Natural killer cell (primary cell): ENCODE measurements at regions not wholly inside any gene's neighbourhood (a gene's known extent, or its start where the extent isn't known, plus 50 kb on each side); places are given as distances from the start of the nearest gene placed in this dataset.

Experiments used
- ATAC-seq, 3 donors: fragments of 150-1000 bp in 2 of 3; fragments of 200-7000 bp in 1 of 3; cut with Tn5 transposase; 1 replicate in 1 of 3; 2 replicates in 2 of 3; pipeline ENCODE4 v1.10.0; 2021; ENCODE audit warnings: mild to moderate bottlenecking in 2 of 3, moderate library complexity in 2 of 3
- DNase-seq, 2 donors: peaks; one replicate each; pipeline versions ENCODE4 v3.0.0 to v3.0.0-alpha.2; 2013 to 2021; ENCODE audit warnings: mixed read lengths in 1 of 2
- H3K27ac ChIP-seq: one replicate; pipeline ENCODE4 v1.5.1; 2013; ENCODE audit warnings: mild to moderate bottlenecking, low read length
- H3K27me3 ChIP-seq: one replicate; pipeline ENCODE4 v1.6.1; 2013; ENCODE audit warnings: low read length; ENCODE audit not compliant: control insufficient read depth, insufficient read depth
- H3K36me3 ChIP-seq: one replicate; pipeline ENCODE4 v1.6.1; 2013; ENCODE audit warnings: low read length; ENCODE audit not compliant: control insufficient read depth, insufficient read depth
- H3K4me1 ChIP-seq: one replicate; pipeline ENCODE4 v1.6.1; 2013; ENCODE audit warnings: low read length; ENCODE audit not compliant: control insufficient read depth, insufficient read depth
- H3K4me3 ChIP-seq: one replicate; pipeline ENCODE4 v1.5.1; 2013; ENCODE audit warnings: low read length
- H3K9me3 ChIP-seq: one replicate; pipeline ENCODE4 v1.6.1; 2013; ENCODE audit warnings: low read length; ENCODE audit not compliant: control insufficient read depth, insufficient read depth
- H3K27ac Mint-ChIP-seq, 2 donors: one replicate each; pipeline ENCODE4 v1.8.0; 2022; ENCODE audit warnings: mild to moderate bottlenecking in 2 of 2, mixed read lengths in 2 of 2, moderate library complexity in 1 of 2
- H3K27me3 Mint-ChIP-seq, 2 donors: one replicate each; pipeline ENCODE4 v1.8.0; 2022; ENCODE audit warnings: low read depth in 2 of 2, mixed read lengths in 2 of 2
- H3K36me3 Mint-ChIP-seq: one replicate; pipeline ENCODE4 v1.8.0; 2022; ENCODE audit warnings: mixed read lengths
- H3K4me1 Mint-ChIP-seq, 2 donors: one replicate each; pipeline ENCODE4 v1.8.0; 2022; ENCODE audit warnings: mixed read lengths in 2 of 2
- H3K4me3 Mint-ChIP-seq: one replicate; pipeline ENCODE4 v1.8.0; 2022; ENCODE audit warnings: mild to moderate bottlenecking, moderate library complexity, mixed read lengths
- H3K9me3 Mint-ChIP-seq, 2 donors: one replicate each; pipeline ENCODE4 v1.8.0; 2022; ENCODE audit warnings: mixed read lengths in 2 of 2
- CTCF ChIP-seq: fragments of 200-600 bp; IDR thresholded peaks from one replicate; pipeline ENCODE4 v1.8.0; 2022; ENCODE audit warnings: antibody characterized with exemption
- WGBS: methylation state at CpG from one replicate; pipeline ENCODE4 v1.1.7; 2013; ENCODE audit warnings: missing lambda C conversion rate; ENCODE audit not compliant: insufficient coverage; 5-methylcytosine and 5-hydroxymethylcytosine counted together
- intact Hi-C: fragments of 100-400 bp; cut with micrococcal nuclease; formaldehyde crosslinking; loops from one replicate; pipeline ENCODE4 v1.14.2; 2022

- Mint-ChIP-seq H3K4me1 (no peaks in the 10 kb centered on the region), H3K4me3 (no peak overlapping the region), H3K36me3 (no peaks in the 10 kb centered on the region), H3K9me3 (peaks cover 2 to 4% of the 10 kb centered on the region in 2 donors), H3K27ac (no peak overlapping the region), H3K27me3 (no peaks in the 10 kb centered on the region)
- H3K9me3 ChIP-seq: no peaks in the 10 kb centered on the region
- no peaks in the 10 kb centered on the region for H3K4me1 ChIP-seq
- no peaks in the 10 kb centered on the region for H3K27me3 ChIP-seq
- WGBS: 68% methylated on average over 23 of the region's 23 CpGs
- intact Hi-C loops: no loop called here
- no peak for TF ChIP-seq CTCF
- no peak for DNase-seq
- no peak overlapping the region for H3K27ac ChIP-seq
- no peaks in the 10 kb centered on the region for H3K36me3 ChIP-seq
- no peak overlapping the region for H3K4me3 ChIP-seq
- ATAC-seq: no peak
These were observed 238.7 kb upstream of the SOX11 start for GRCh38 chr2:5453220-5454050.

GRCh38 chr2:5454051-5454390 lies 238.2 kb upstream of the SOX11 start:
- no peak overlapping the region for H3K4me3 ChIP-seq
- 73% methylated on average over 2 of the region's 4 CpGs for WGBS
- H3K27me3 ChIP-seq: no peaks in the 10 kb centered on the region
- DNase-seq: no peak
- TF ChIP-seq CTCF: no peak
- no peaks in the 10 kb centered on the region for H3K36me3 ChIP-seq
- no peak for ATAC-seq
- Mint-ChIP-seq H3K4me1 (no peaks in the 10 kb centered on the region), H3K9me3 (peaks cover 2 to 4% of the 10 kb centered on the region in 2 donors), H3K27ac (no peak overlapping the region), H3K27me3 (no peaks in the 10 kb centered on the region), H3K36me3 (no peaks in the 10 kb centered on the region), H3K4me3 (no peak overlapping the region)
- no peaks in the 10 kb centered on the region for H3K4me1 ChIP-seq
- intact Hi-C loops: no loop called here
- H3K9me3 ChIP-seq: no peaks in the 10 kb centered on the region
- no peak overlapping the region for H3K27ac ChIP-seq

- intact Hi-C loops: no loop called here
- Mint-ChIP-seq H3K27me3 (no peaks in the 10 kb centered on the region), H3K27ac (no peak overlapping the region), H3K4me1 (no peaks in the 10 kb centered on the region), H3K4me3 (no peak overlapping the region), H3K9me3 (peaks cover 3 to 8% of the 10 kb centered on the region in 2 donors), H3K36me3 (no peaks in the 10 kb centered on the region)
- Histone ChIP-seq H3K4me1 (no peaks in the 10 kb centered on the region), H3K27ac (no peak overlapping the region), H3K9me3 (no peaks in the 10 kb centered on the region), H3K4me3 (no peak overlapping the region), H3K27me3 (no peaks in the 10 kb centered on the region), H3K36me3 (no peaks in the 10 kb centered on the region)
- no peak for DNase-seq
- WGBS: 86% methylated on average over 6 of the region's 6 CpGs
- no peak for ATAC-seq
- TF ChIP-seq CTCF: no peak
These were observed 233.1 kb upstream of the SOX11 start for GRCh38 chr2:5459041-5459440.

GRCh38 chr2:5464657-5465056 lies 227.5 kb upstream of the SOX11 start:
- Mint-ChIP-seq H3K36me3 (no peaks in the 10 kb centered on the region), H3K4me1 (no peaks in the 10 kb centered on the region), H3K4me3 (no peak overlapping the region), H3K27me3 (no peaks in the 10 kb centered on the region), H3K27ac (no peak overlapping the region), H3K9me3 (peaks cover 3 to 8% of the 10 kb centered on the region in 2 donors)
- Histone ChIP-seq H3K27me3 (no peaks in the 10 kb centered on the region), H3K4me3 (no peak overlapping the region), H3K27ac (no peak overlapping the region), H3K9me3 (no peaks in the 10 kb centered on the region), H3K4me1 (no peaks in the 10 kb centered on the region), H3K36me3 (no peaks in the 10 kb centered on the region)
- no peak for DNase-seq
- WGBS: 95% methylated on average over 4 of the region's 5 CpGs
- ATAC-seq: no peak
- intact Hi-C loops: no loop called here
- no peak for TF ChIP-seq CTCF
